Femur (tissue), 1 donor: ENCODE measurements at regions not wholly inside any gene's neighbourhood (a gene's known extent, or its start where the extent isn't known, plus 50 kb on each side); places are given as distances from the start of the nearest gene placed in this dataset.
"Not testable (repeated sequence)": the region's sequence is repeated elsewhere in the genome, so short reads cannot be mapped to it uniquely, and the experiment has no call there.

Experiments
- DNase-seq: peaks from one replicate; pipeline ENCODE4 v3.0.0-alpha.2; 2017

DNA sequence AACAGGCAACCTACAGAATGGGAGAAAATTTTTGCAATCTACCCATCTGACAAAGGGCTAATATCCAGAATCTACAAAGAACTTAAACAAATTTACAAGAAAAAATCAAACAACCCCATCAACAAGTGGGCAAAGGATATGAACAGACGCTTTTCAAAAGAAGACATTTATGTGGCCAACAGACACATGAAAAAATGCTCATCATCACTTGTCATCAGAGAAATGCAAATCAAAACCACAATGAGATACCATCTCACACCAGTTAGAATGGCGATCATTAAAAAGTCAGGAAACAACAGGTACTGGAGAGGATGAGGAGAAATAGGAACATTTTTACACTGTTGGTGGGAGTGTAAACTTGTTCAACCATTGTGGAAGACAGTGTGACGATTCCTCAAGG, 321.6 kb downstream of the RPLP1 start:
- not testable (repeated sequence) for DNase-seq

DNA sequence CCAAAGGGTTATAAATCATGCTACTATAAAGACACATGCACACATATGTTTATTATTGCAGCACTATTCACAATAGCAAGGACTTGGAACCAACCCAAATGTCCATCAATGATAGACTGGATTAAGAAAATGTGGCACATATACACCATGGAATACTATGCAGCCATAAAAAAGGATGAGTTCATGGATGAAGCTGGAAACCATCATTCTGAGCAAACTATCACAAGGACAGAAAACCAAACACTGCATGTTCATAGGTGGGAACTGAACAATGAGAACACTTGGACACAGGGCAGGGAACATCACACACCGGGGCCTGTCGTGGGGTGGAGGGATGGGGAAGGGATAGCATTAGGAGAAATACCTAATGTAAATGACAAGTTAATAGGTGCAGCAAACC, 322.1 kb downstream of the RPLP1 start:
- DNase-seq = not testable (repeated sequence)

DNA sequence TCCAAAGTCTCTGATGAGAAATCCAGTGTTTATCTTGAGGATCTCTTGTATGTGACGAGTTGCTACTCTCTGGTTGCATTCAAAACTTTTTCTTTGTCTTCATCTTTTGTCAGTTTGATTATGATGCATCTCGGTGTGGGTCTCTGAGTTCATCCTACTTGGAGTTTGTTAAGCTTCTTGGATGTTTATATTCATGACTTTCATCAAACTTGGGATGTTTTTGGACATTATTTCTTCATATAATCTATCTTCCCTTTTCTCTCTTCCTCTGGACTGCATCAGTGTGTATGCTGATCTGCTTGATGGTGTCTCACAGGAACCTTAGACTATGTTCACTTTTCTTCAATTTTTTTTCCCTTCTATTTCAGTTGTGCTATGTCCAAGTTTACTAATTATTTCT, 320.4 kb downstream of the TLE3 start:
- no peak for DNase-seq

DNA sequence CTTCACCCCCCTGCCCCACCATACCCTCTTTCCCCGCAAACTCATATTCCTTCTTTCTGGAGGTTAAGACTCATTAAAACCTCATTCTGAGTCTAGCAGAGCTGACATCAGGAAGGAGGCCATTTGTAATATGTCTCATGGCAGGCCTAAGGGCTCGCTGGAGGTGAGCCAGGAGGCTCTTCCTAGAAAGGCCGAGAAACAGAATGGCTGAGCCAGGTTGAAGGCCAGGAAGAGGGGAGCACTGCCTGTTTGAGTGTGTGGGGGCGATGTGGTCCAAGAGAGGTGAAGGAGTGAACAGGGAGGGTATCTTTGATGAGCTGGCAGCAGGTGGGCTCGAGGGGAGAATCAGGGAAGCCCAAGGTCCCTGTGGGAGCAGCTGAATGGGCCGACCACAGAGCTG, 317.3 kb downstream of the TLE3 start:
- no peak for DNase-seq

DNA sequence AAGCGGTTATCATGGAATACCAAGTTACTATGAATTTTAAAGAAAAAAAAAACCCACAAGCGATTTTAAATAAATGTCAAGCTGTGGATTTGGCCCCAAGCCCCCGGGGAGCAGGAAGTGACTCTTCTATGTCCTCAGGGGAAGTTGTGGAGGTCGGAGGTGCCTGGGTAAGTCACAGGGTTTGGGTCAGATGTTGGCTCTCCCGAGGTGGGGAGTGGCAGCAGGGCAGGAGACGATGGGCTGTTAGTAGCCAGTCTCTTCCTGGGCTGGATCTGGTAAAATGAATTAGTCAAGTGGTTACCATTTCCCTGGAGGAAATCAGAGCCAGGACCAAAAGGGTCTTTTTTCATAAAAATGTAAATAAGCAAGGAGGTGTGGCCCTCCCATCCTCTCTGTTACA, 316.7 kb downstream of the TLE3 start:
- DNase-seq = no peak

DNA sequence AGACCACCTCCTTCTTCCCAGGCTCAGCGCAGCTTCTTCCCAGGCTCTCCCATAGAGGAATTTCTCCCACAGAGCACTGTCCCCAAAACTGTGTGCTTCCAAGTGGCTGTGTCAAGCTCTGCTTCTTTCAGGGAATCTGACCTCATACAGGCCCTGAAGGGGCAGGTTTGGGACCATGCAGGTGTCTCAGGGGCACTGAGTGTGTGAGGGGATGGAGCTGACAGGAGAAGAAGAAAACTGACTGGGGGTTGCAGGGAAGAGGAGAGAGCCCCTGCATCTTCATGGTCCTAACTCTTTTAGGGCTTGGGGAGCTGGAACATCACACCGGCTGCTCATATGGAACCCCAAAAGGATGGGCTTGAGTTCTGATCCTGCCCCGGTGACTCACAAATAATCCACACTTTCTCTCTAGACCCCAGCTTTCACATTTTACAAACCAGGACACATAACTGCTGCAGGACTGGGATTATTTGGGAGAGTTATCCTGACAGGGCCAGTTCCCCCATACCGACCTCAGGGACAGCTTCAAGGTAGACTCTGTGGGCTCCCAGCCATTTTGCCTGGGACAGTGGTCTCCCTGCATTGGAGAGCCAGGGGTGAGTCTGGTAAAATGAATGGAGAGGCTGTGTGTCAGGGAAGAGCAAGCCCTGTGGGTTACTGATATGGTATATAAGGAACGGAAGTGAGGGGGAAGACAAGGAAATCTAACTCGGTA, 316.1 kb downstream of the TLE3 start:
- DNase-seq = no peak

DNA sequence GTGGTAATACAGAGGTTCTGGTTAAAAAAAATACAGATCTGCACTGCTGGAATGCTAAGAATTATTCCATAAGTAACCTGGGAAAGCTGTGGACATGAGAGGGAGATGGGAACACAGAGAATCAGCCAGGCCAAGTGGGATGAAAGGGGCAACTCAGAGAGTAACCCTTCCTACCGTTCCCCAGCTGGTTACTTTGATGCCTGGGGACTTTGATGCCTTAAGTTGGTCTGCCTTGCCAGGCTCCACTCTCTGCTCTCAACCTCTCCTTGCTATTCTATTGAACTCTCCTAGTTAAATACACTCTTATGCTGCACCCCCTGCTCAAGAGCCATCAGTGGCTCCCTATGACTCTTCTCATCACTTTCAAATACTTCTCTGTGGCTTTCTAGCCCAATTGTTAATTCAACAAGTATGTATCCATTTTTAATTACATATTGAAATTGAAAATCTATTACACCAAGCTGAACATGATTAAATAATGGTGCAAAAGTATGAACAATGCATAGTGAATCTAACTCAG, 315.5 kb downstream of the TLE3 start:
- DNase-seq = no peak

DNA sequence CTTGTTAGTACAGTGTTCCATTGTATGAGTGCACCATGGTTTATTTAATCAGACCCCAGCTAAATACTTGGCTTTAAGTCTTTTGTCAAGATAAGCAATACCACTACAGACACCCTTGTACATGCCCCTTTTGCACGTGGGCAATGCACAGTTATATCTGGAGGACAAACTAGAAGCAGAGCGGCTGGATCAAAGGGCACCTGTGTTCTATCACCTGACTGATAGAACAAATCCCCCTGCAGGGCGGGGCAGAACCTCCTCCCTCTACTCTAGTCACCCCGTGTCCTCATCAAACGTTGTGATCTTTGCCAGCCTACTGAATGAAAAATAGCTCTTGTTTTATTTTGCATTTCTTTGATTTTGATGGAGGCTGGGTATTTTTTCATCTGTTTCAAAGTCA, 314.9 kb downstream of the TLE3 start:
- DNase-seq = no peak

DNA sequence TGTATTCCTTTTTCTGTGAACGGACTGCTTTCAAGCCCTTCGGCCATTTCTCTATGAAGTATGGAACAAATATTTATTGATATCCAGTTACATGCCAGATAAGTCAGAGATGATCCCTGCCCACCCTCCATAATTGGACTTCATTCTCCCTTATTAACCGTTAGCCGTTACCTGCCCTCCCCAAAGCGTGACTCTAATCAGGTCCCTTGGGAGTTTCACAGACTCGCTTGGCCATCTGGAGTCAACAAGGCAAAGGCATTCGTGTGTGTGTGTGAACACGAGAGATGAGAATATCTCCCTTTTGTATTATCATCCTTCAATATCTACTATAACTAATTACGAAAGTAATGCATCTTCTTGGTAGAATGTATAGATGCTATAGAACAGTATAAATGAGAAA, 314.5 kb downstream of the TLE3 start:
- DNase-seq = no peak

DNA sequence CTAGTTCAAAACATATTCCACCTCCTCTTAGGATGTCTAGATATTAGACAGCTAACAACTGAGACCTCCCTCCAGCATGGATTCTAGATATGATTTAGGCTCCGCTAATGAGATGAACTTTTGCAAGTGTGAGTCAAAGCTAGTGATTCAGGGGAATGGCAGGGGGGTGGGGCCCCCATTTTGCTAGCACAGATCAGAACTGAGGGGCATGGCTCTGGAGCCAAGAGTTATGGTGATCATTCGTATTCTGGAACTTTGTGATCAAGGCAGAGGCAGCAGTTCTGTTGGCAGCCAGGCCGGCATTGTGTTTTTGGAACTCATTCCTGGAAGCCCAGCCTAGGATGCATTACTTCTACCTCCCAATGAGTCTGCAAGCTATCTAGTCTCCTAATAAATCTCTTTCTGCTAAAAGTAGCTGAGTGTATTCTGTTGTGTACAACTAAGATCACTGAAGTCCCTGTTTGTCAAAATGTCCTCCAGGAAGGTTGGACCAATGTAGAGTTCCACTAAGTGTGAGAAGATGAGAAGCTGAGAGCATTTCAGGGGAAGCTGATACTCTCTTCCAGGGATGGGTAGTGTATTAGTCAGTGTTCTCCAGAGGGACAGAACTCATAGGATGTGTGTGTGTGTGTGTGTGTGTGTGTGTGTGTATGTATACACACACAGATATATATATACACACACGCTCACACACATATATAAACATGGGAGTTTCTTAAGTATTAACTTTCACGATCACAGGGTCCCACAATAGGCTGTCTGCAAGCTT, 312.7 kb downstream of the TLE3 start:
- no peak for DNase-seq

DNA sequence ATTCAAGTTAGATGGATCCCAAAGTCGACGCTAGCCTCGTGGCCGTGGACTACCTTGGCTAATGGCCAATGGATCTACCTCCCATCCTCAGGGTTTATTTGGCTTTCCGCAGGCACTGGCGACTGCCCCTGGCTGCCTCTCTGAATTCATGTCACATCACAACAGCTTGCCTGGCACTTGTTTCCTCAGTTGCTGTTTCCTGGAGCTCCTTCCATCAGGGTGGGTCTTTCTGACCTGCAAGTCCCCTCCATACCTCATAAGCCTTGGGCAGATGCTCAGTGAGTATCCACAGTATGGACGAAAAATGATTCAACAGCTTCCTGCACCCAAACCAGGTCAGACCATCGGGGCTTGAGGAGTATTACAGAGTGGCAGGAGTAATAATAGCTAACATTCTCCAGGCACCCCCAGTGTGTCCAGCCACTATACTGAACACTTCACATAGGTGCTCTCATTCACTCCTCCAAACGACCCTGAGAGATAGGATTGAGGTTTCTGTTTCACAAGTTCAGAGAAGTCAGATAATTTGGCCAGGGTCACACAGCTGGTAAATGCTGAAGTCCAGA, 311.5 kb downstream of the TLE3 start:
- no peak for DNase-seq

DNA sequence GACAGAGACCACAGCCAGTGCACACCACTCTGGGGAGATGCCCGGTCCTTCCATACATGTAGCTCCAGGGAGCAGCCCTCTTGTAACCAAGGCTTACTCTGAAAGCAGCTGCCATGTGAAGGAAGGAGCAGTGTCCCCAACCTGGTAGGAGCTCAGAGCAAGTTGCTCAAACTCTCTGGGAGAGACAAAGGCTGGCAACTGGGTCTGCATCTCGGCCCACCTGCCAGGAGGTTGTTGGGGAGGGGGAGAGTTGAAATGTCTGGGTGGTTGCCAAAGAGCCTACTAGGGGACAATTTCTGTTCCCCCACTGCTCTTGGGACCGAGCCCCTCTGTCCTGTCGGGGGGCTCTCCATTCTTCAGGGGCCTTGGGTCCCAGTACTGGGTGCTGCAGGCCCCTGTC, 309.9 kb downstream of the TLE3 start:
- no peak for DNase-seq

DNA sequence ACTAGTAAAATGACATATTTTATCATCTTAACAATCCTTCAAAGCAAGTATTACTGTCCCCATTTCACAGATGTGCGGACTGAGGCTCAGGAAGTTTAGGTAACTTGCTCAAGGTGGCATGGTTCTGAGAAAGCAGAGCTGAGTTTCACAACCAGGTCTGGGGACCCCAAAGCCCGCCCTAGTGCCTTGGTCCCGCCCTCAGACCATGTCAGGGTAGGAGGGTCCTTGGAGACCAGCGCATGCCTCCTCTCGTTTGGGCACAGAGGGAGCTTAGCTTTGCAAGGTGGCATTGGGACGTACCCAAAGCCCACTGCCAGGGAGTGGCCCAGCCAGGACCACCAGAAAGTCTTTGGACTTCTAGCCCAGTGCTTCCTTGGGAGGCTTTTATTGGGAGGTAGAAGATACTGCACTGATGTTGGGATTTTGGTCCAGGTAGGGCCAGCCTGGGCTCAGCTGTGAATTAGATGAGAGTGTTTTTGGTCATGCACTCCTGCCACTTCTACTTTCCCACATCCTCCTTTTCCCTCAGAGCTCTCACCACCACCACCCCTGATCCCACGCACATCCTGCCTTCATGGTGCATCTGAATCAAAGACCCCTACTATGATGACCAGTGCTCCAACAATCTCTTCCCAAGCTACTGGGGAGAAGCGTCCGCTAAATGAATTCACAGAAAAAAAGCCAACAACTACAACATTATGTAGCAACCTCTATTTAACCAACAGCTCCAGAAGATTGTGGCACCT, 307.9 kb downstream of the TLE3 start:
- no peak for DNase-seq

DNA sequence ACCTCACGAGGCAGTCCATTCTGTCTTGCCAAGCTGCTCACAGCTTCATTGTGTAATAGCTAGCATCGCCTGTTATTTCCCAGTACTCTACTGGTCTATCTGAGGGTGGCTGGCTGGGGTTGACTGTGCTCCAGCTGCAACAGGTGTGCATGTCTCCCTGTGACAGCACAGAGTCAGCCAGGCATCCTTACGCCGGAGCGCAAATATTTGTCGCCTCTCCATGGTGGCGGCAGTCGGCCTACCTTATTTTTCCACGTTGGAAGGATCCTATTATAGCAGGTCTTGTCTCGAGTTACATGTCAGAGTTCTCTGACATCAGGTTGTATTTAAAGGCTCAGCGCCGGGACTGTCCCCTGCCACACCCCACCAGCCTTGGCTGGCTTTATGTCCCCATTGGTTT, 307.1 kb downstream of the TLE3 start:
- DNase-seq = peak; percentile 49

DNA sequence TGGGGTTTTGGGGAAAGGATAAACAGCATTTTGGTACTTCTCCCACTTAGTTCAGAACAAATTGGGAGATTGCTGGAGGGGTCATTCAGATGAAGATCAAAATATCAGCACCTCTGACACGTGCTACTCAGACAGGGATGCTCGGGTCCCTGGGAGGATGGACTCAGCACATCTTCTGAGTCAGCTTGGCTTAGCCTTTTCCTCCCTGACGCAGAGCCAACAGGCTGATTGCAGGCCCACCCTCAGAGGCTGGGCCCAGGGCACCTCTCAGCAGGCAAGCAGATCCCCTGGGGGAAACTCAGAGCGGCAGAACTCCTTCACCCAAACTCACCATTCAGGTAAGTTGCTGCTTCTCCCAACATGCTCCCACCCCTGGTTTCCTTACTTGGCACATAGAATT, 304.9 kb downstream of the TLE3 start:
- no peak for DNase-seq

DNA sequence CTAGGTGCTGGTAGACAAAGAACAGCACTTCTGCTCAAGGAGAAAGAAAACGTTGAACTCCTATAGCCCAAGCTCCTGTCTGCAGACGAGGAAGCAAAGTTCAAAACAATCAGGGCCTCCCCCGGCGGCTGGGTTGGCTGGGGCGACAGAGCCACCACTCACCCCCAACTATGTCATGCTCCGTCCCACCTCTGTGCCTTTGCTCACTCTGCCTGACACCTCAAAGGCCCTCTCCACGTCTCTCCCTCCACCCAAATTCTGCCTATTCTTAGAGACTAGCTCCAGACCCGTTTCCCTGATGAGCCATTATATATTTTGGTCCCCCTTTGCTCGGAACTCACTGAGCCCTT, 304.3 kb downstream of the TLE3 start:
- DNase-seq = no peak

DNA sequence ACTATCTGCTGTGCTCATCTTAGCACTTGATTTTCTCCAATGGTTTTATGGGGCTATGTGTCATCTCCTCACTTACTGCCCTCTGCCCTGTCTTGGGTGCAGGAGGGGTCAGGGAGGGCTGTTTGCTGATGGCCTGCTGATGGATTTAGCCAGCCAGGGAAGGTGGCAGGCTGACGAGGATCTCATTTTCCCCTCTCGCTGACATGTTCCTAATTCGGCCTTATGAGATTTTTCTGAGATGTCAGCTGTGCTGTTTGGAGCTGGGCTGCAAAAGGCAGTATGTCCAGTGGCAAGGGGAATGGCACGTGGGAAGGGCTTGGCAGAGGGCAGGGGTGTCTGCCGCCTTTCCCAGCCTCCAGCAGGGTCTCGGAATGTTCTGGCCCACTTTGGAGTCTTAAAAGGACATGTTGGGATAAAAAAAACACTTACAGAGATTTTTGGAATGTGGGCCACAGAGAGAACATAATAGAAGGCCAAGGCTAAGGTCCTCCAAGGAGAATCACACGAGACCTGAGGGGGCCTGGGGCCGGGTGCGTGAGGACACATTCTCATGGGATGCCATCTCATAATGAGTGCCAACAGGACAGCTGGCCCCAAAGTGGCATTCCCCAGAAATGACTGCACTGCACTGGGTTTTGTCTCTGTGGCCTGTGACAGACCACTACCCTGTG, 303.8 kb downstream of the TLE3 start:
- no peak for DNase-seq

DNA sequence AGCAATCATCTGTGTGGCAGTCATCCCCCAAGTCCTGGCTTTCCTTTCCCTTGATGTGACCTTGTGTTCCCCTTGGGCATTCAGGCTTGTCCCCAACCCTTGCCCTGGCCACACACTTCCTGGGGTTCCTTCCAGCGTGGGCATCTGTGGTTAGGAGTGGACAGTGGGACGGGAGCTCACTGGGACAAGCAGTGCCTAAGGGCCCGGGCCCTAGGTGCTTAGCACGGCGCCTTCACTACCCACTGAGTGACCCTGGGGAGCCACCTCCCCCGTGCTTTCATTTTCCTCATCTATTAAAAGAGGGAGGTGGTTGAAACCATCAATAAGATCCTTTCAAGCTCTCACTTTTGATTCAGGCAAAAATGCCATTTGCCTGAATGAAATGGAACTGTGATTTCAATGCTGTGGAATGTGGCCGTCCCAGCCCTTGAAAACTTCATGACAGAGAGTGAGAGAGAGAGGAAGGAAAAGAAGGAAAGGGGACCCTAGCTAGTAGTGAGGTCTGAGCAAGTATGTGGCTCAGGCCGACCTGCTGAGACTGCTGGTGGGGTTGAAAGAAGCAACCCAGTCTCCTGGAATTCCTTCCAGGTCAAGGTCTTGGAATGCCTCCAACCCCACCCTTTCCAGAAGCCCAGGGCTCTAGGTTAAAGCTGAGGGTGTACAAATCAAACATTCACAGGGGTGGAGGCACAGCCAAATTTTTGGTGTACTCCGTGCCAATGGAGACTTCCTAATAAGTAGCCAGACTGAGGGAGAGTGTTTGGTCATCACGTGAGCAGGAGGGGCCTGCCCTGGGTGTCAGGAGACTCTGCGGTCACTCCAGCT, 302.9 kb downstream of the TLE3 start:
- peak; percentile 38 for DNase-seq

DNA sequence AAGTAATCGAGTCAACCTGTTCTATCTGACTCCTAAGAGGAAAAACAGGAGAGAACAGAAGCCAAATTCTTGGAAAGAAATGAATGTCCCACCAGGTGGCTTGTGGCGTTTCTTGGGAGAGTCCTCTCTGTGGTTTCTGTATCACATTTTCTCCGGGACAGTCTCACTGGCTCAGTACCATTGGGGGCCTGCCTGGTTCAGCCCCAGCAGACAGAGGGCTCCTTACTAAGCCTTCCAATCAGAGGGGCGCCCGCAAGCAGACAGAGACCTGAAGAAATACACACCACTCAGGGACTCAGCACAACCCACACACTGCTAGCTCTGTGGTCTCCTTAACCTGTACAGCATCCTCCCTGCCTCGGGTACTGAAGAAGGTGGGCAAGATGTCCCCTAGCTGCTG, 302.1 kb downstream of the TLE3 start:
- DNase-seq = no peak

DNA sequence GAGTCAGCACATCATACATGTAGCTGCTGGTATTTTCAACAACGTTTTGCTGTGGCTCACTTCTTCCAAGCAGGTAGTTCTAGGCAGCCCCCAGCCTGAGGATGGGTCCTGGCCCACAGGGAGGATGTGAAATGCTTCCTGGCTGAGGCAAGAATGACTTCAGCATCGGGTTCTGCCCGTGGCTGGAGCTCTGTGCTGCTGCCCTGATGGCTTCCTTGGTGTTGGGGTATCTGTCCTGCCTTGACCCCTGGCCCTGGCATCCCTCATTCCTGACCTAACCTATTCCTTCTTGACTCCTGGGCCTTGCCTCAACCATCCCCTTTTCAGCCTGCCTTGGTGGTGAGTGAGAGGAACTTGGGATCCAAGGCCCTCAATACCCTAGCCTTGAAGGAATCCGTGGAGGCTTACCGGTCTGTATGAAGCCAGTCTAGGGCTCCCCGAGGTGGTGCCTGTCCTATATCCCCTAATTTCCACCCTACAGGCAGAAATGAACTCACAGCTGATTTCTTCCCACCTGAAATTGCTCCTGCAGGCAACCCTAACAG, 300.6 kb downstream of the TLE3 start:
- no peak for DNase-seq

DNA sequence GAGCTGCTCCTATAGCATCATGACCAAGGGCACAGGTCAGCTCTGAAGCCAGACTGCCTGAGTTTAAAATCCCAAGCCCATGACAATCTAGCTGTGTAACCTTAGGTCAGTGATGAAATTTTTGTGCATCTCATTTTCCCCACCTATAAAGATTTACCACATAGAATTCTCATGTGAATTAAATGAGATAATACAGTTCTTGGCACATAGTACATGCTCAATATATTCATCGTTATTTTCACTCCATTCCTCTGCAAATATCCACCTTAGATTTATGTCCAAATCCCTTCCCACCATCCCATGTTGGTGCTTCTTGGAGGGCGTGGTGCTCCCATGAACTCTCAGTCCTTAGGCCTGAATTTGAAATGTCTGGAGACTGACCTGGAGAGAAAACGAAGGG, 300.1 kb downstream of the TLE3 start:
- no peak for DNase-seq
